SW480 (cell line): ENCODE measurements at regions not wholly inside any gene's neighbourhood (a gene's known extent, or its start where the extent isn't known, plus 50 kb on each side); places are given as distances from the start of the nearest gene placed in this dataset.

Source experiments
- DNase-seq: peaks from one replicate; pipeline ENCODE4 v3.0.0-alpha.2; 2016; ENCODE audit warnings: low spot score

DNA sequence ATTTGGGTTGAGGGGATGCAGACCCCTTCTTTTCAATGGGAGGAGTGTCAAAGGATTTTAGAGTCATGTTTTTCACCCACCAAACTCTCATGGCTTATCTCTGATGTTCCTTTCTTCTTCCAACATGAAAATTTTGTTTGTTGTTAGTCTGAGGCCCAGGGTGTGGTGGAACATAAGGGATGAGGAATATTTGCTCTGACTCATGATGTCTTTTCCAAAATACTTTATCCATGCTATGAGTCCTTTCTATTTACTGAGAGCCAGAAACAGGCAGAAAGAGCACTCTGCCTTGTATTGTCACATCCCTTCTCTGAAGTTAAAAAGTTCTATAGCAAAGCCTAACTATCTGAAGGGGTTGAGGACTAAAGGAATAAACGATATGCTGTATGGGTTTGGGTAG lies 61.6 kb upstream of the GYPA start:
- DNase-seq = no peak

- no peak for DNase-seq
Measured at GRCh38 chr4:144203155-144203554, 62.6 kb upstream of the GYPA start.

- no peak for DNase-seq
Measured at GRCh38 chr4:144204431-144204830, 63.9 kb upstream of the GYPA start.

DNA sequence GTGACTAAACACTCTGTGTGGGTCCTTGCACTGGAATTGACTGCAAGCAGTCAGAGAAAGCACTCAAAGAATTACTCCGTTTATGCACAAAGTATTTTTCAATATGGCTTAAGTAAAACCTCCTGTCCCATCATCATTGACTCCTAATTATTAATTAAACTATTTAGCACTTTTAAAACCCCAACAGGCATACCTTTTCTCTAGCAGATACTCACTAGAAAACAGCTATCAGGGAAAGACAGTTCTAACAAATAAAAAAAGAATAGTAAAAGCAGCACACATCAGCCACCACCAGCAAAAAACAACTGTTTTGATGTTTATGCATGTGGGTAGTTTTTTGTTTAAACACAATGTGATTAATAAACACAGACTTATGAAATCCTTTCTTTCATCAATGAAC lies 66.2 kb upstream of the GYPA start:
- DNase-seq = no peak

DNA sequence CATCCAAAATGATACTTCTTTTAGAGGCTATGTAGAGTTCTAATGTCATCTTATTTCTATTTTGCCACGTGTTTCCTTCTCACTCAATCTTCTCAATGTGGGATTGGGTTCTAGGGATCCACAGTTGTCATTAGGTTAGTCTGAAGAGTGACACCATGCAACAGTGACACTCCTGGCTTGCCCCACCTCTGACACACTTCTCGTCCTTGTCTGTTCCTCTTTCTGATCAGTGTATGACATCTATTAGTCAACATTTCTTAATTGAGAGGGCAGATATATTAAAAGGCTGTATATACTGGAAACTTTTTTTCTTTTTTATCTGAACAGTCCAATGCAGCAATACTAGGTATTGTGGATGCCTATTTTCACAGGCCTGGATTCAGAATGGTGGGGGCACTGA lies 67.6 kb upstream of the GYPA start:
- DNase-seq = no peak

DNA sequence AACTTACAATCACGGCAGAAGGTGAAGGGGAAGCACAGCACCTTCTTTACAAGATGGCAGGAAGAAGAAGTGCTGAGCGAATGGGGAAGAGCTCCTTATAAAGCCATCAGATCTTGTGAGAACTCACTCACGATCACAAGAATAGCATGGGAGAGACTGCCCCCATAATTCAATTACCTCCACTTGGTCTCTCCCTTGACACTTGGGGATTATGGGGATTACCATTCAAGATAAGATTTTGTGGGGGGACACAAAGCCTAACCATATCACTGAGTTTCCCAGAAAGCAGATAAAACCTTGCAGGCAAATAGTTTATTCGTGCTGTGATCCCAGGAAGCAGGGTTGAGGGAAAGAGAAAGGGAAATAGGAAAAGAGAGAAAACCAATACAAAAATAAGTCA lies 69.0 kb upstream of the GYPA start:
- no peak for DNase-seq

GRCh38 chr4:144213371-144213770 lies 72.9 kb upstream of the GYPA start:
- DNase-seq = no peak

- DNase-seq = no peak
Measured at GRCh38 chr4:144223149-144223548, 82.6 kb upstream of the GYPA start.

DNA sequence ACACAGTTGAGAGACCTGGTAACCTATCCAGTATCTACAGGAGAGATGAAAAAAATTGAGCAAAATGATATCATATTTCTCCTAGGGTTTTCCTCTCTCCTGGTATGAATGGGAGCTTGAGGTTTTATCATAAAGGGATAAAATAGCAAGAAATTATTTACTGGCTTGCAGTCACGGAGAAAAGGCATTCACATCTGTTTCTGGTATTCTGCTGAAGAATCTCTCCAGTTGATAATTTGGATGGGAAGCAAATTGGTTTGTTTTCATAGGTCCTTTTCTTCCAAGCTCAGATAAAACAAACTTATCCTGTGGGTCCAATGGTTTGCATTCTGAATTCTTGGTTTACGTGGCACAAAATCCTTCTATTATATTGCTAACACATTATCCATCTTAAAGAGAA lies 83.1 kb upstream of the GYPA start:
- no peak for DNase-seq

DNA sequence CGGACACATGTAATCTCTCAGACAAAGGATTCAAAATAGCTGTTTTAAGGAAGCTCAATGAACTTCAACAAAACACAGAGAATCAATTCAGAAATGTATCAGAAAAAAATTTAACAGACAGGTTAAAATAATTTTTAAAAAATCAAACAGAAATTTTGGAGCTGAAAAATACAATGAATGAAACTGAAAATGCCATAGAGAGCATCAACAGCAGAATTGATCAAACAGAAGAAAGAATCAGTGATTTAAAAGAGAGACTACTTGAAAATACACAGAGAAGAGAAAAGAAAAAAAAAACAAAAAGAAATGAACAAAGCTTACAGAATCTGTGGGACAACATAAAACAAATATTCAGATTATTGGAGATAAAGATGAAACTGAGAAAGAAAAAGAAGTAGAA lies 118.8 kb upstream of the GYPA start:
- no peak for DNase-seq

GRCh38 chr4:144267084-144267483 lies 126.6 kb upstream of the GYPA start:
- no peak for DNase-seq

DNA sequence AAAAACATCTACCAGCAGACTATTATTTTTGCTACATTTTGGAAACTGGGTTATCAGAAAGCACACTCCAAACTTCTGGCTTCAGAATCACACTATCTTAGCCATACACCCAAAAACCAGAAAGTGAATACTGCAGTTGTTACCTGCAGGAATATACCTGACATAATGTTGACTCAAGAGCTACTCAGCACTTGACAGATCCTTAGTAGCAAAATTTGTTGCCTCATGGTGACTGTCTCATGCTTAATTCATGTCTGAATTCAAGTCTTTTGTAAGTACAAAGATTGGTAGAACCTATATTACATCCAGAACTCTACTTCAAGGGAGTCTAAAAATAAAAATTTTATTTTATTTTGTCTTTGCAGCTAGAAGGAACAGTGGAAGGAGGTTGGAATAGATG lies 140.2 kb upstream of the GYPA start:
- no peak for DNase-seq

DNA sequence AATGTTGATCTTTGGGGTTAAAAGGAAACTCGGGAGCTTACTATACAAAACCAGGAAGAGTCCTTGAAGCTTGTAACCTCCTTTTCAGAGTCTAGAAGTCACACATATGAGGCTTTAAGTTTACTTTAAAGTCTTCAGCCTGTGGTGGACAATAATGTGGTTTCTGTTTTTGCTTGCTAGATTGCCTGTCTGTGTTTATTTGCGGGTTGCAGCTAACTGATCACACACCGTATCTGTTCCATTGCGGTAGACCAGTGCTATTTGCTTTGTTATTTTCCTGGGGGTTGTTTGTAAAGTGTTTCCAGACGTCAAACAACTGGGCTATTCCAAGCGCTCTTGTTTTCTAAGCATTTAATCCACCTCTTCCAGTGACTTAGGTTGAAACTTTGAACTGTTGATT lies 143.0 kb upstream of the GYPA start:
- DNase-seq = peak; percentile 0

DNA sequence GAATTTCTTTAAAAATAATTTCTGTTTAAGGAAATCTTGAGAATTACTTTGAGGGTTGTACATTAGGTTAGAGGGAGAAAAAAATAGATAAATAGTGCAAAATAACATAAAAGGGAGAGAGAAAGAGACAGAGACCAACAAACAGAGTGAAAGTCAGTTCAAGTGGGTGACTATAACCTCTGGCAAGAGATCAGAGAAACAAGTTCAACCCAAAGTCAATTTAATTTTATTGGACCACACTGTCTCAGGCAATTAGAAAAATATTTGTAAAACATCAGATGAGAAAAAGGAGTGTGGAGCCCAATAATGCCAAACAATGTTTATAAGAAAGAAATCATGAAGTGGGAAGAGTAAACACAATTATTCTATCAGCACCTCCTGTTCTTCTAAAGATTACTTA lies 143.5 kb upstream of the GYPA start:
- DNase-seq = no peak

DNA sequence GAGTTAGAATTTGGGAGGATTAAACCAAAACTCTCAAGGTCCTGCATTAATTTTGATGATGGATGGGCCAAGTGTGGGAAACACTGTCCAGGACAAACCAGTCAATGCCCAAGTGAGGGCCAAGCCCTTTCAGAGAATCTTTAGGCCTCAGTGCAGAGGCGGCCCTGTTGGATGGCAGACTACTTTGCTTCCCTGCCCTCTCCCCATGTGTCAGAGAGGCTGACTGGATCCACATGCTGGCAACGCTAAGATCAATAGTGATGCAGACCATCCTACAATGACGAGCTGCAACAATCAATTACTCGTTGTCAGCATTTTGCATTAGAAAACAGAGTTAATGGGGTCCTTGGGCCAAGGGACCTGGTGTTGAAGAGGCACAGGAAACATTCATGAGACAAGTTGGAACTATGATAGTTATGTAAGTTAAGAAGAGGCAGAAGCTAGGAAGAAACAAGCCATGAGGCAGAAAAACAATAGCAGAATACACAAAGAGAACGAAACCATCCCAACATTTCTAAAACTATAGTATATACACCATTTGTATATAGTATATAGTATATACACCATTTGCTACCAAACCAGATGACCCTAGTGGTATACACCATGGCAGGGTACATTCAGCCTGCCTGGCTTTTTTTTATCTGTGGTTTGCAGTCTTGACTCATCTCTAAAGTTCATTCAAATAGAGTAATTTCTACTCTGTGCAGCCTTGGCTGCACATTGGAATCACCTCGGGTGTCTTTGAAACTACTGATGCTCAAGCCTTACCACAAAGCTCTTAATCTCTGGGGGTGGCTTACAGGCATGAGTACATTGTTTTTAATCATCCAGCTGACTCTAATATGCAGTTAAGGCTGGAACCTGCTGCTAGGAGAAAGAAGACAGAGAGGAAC lies 147.7 kb upstream of the GYPA start:
- DNase-seq = no peak

DNA sequence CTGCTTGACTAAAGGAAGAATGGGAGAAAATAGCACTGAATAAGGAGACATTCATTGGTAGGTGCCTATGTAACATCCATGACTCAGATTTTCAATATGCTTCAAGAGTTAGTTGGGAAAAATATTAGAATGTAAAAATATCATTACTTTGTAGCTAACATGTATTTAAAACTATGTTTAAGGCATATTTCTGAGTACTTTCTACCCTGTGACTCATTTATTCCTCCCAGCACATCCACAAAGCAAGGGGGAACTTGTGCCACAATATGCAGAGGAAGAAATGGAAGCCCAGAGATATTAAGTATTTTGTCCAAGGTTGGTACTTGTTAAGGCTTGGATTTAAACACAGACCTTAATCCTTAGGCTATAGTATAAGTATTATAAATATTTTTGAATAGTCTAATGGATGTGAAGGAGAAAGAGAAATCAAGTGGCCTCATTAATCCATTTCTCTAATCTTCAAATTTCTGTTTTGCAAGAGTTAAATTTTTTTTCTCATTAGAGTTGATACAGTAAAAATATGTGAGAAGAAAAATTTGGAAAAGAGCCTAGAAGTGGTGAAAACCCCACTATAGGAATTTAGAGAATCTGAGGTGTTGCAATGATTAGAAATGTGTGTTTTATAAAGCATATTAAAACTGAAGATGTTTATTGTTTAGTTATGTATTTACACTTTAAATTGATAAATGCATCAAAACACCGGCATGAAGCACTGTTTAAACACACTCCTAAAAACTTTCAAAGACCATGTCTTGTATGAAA lies 149.3 kb upstream of the GYPA start:
- DNase-seq = no peak

DNA sequence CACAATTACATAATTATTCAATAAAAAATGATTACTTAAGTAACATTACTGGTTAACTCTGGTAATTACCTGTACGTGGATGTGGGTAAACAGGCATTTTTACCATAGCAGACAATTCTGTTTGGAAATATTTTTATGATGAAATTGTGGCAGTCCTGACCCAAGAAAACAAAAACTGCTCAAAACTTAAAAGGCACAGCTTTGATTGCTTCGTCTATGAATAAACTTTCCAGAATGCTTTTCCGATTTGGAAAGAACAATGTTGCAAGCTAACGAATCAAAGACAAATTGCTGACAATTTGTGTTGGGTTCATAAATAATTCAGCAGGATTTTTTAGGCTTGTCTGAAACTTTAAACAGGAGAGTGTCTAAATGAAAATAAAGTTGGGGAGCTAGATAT lies 150.6 kb upstream of the GYPA start:
- DNase-seq = no peak

GRCh38 chr4:144294211-144294610 lies 153.7 kb upstream of the GYPA start:
- DNase-seq = no peak

DNA sequence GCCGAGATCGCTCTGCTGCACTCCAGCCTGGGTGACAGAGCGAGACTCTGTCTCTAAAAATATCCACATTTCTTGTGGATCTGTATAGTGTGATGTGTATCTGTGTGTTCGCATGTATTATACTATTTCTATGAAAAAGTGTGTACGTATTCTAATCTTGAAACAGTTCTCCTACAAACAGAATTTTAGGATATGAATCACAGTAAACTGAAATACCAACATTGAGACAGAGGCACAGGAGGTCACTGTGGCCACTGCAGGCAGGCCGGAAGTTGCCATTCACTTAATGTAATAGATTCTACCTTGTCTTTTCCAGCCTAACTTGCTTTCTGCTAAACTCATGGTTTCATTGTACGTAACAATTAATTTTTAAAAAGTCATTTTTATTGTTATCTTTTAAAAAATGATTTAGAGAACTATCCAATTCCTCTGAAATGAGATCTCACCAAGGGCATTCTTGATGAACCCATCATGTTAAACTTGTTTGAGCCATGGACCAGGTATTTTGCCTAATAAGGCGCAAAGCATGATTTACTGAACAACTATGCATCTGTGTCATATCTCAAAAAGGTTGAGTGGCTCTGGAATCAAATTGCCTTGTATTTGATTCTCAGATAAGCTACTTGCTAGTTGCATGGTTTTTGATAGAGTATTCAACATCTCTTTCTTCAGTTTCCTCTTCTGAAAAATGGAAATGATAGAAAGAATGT lies 154.9 kb upstream of the GYPA start:
- no peak for DNase-seq

DNA sequence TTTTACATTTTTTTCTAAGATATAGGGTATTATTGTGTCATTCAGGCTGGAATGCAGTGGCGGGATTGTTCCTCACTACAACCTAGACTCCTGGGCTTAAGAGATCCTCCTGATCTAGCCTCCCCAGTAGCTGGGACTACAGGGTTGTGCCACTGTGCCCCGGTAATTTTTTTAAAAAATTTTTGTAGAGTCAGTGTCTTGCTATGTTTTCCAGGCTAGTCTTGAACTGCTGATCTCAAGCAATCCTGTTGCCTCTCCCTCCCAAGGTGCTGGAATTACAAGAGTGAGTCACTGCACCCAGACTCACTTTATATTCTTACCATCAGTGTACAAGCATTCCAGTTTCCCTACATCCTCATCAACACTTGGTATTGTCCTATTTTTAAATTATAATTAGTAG lies 156.4 kb upstream of the GYPA start:
- no peak for DNase-seq

GRCh38 chr4:144298519-144298918 lies 158.0 kb upstream of the GYPA start:
- DNase-seq = no peak

- no peak for DNase-seq
Measured at GRCh38 chr4:144300616-144301015, 160.1 kb upstream of the GYPA start.
